ENCODE measurements at regions not wholly inside any gene's neighbourhood (a gene's known extent, or its start where the extent isn't known, plus 50 kb on each side); places are given as distances from the start of the nearest gene placed in this dataset.
"Not testable (repeated sequence)": the region's sequence is repeated elsewhere in the genome, so short reads cannot be mapped to it uniquely, and the experiment has no call there.

DNA sequence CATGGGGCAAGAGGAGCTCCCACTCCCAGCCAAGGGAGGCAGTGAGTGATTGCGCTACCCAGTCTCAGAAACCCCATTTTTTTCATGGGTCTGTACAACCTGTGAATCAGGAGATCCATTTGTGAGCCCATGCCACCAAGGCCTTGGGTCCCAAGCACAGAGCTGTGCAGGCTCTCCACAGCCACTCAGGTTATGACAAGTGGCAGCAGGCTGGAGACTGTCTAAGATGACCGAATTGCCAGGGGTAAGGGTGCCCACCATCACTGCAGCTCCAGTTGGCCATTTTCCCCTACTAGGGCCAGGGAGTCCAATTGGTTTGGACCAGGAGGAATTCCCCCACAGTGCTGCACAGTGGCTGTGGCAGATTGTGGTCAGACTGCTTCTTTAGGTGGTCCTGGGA lies 407.5 kb upstream of the KLHL4 start:
- no peak for DNase-seq

- DNase-seq: no peak
Measured at GRCh38 chrX:87140800-87141483, 376.7 kb upstream of the KLHL4 start.

- DNase-seq: no peak
Measured at GRCh38 chrX:87160435-87161010, 357.1 kb upstream of the KLHL4 start.

DNA sequence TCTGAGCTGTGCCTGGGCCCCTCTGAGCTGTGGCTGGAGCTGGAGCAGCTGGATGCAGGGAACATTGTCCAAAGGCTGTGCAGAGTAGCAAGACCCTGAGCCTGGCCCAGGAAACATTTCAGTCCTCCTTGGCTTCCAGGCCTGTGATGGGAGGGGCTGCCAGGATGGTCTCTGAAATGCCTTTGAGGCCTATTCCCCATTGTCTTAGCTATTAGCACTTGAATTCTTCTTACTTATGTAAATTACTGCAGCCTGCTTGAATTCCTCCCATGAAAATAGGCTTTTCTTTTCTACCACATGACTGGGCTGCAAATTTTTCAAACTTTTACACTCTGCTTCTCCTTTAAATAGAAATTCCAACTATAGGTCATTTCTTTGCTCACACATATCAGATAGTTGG lies 349.8 kb upstream of the KLHL4 start:
- no peak for DNase-seq

DNA sequence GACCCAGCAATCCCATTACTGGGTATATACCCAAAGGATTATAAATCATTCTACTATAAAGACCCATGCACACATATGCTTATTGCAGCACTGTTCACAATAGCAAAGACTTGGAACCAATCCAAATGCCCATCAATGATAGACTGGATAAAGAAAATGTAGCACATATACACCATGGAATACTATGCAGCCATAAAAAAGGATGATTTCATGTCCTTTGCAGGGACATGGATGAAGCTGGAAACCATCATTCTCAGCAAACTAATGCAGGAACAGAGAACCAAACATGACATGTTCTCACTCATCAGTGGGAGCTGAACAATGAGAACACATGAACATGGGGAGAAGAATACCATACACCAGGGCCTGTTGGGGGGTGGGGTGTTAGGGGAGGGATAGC lies 339.6 kb upstream of the KLHL4 start:
- DNase-seq: not testable (repeated sequence)
